ENCODE measurements at regions not wholly inside any gene's neighbourhood (a gene's known extent, or its start where the extent isn't known, plus 50 kb on each side); places are given as distances from the start of the nearest gene placed in this dataset.

- no peak for TF ChIP-seq POLR2AphosphoS5 (IDR thresholded peaks at IDR 0.05; ENCODE audit: low read depth, low read length)
- TF ChIP-seq FOXP2 (optimal IDR thresholded peaks at IDR 0.05; ENCODE audit: borderline replicate concordance, extremely low read depth, extremely low read length, insufficient read depth): no peak
- TF ChIP-seq TAF1 (IDR thresholded peaks at IDR 0.05; ENCODE audit: borderline replicate concordance, insufficient read depth, low read length): no peak
- TF ChIP-seq, protein P1, sequence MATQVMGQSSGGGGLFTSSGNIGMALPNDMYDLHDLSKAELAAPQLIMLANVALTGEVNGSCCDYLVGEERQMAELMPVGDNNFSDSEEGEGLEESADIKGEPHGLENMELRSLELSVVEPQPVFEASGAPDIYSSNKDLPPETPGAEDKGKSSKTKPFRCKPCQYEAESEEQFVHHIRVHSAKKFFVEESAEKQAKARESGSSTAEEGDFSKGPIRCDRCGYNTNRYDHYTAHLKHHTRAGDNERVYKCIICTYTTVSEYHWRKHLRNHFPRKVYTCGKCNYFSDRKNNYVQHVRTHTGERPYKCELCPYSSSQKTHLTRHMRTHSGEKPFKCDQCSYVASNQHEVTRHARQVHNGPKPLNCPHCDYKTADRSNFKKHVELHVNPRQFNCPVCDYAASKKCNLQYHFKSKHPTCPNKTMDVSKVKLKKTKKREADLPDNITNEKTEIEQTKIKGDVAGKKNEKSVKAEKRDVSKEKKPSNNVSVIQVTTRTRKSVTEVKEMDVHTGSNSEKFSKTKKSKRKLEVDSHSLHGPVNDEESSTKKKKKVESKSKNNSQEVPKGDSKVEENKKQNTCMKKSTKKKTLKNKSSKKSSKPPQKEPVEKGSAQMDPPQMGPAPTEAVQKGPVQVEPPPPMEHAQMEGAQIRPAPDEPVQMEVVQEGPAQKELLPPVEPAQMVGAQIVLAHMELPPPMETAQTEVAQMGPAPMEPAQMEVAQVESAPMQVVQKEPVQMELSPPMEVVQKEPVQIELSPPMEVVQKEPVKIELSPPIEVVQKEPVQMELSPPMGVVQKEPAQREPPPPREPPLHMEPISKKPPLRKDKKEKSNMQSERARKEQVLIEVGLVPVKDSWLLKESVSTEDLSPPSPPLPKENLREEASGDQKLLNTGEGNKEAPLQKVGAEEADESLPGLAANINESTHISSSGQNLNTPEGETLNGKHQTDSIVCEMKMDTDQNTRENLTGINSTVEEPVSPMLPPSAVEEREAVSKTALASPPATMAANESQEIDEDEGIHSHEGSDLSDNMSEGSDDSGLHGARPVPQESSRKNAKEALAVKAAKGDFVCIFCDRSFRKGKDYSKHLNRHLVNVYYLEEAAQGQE (IDR thresholded peaks at IDR 0.05; ENCODE audit: insufficient read depth in 1 of 2, low read depth in 2 of 2, low read length in 2 of 2): no peak
- TF ChIP-seq SIN3A (IDR thresholded peaks at IDR 0.05; ENCODE audit: borderline replicate concordance, insufficient read depth, low read length): no peak
Measured at GRCh38 chrX:4265036-4265435, 551.6 kb upstream of the PRKX start.

DNA sequence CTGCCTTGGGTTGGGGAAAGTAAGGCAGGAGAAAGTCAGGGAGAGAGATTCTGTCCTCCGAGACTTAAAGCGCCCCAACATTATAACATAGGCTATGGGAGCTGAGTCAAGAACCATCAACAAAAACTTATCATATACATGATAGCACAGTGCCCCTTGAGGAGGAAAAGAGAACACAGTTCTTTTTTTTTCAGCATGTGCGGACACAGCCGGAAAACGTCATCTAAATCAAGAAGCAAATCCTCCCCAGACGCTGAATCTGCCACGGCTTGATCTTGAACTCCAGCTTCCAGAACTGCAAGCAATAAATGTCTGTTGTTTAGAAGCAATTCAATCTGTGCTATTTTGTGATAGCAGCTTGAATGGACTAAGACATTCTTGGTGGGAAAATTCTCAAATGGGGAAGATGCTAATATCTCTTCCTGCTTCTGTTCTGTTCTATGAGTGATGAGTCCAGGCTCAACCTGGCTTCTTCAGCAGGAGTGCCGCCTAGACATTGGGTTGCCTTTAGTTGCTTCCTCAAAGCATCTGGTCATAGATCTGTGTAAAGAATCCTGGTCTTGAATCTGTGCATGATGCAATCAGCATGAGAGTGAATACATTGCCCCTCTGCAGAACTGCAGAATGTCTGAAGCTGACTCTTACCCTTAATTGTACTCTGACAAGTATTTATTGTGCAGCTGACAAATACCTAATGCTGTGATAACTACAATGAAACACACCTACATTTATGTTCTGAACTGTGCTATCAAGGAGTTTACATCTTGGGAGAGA lies 549.8 kb upstream of the PRKX start:
- TF ChIP-seq POLR2AphosphoS5 (IDR thresholded peaks at IDR 0.05; ENCODE audit: low read depth, low read length) (no peak), FOXP2 (optimal IDR thresholded peaks at IDR 0.05; ENCODE audit: borderline replicate concordance, extremely low read depth, extremely low read length, insufficient read depth) (no peak)

DNA sequence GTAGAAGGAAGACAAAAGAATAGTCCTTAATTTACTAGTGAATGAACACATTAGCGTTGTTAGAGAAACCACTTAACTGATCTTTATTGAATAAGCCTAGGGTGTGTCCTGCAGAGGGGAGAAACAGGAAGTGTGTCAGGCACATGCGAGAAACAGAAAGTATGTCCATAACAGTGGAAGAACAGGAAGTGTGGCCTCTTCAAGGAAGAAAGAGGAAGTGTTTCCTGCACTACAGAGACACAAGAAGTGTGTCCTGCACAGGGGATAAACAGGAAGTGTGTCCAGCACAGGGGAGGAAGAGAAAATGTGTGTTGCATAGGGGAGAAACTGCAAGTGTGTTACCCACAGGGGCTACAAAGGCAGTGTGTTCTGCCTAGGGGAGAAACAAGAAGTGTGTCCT lies 539.6 kb upstream of the PRKX start:
- TF ChIP-seq TAF1 (IDR thresholded peaks at IDR 0.05; ENCODE audit: borderline replicate concordance, insufficient read depth, low read length): no peak
- no peak for TF ChIP-seq FOXP2 (optimal IDR thresholded peaks at IDR 0.05; ENCODE audit: borderline replicate concordance, extremely low read depth, extremely low read length, insufficient read depth)
- no peak for TF ChIP-seq SIN3A (IDR thresholded peaks at IDR 0.05; ENCODE audit: borderline replicate concordance, insufficient read depth, low read length)
- no peak for TF ChIP-seq POLR2AphosphoS5 (IDR thresholded peaks at IDR 0.05; ENCODE audit: low read depth, low read length)
- TF ChIP-seq, protein P1 (IDR thresholded peaks at IDR 0.05; ENCODE audit: insufficient read depth in 1 of 2, low read depth in 2 of 2, low read length in 2 of 2): no peak

DNA sequence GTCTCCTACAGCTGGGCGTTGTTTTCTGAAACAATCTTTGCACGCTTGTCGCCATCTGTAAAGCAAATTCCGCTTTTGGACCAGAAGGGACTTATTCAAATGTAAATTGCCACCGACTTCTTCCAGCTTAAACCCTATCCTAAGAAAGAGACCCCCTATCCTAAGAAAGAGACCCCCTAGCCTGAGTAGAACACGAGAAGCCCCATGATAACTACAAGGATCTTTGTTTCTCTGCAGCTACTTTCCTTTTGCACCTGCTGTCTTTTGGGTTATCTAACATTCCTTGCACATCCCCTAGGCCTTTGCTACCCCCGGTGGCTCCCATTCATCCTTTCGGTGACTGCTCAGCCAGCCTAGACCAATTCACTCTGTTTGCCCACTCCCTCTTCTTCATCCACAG lies 536.0 kb upstream of the PRKX start:
- TF ChIP-seq TAF1 (IDR thresholded peaks at IDR 0.05; ENCODE audit: borderline replicate concordance, insufficient read depth, low read length) (no peak), POLR2AphosphoS5 (IDR thresholded peaks at IDR 0.05; ENCODE audit: low read depth, low read length) (no peak), SIN3A (IDR thresholded peaks at IDR 0.05; ENCODE audit: borderline replicate concordance, insufficient read depth, low read length) (no peak), FOXP2 (optimal IDR thresholded peaks at IDR 0.05; ENCODE audit: borderline replicate concordance, extremely low read depth, extremely low read length, insufficient read depth) (no peak)
- TF ChIP-seq, protein P1 (IDR thresholded peaks at IDR 0.05; ENCODE audit: insufficient read depth in 1 of 2, low read depth in 2 of 2, low read length in 2 of 2): no peak

- TF ChIP-seq TAF1 (IDR thresholded peaks at IDR 0.05; ENCODE audit: borderline replicate concordance, insufficient read depth, low read length) (no peak), POLR2AphosphoS5 (IDR thresholded peaks at IDR 0.05; ENCODE audit: low read depth, low read length) (no peak), SIN3A (IDR thresholded peaks at IDR 0.05; ENCODE audit: borderline replicate concordance, insufficient read depth, low read length) (no peak), FOXP2 (optimal IDR thresholded peaks at IDR 0.05; ENCODE audit: borderline replicate concordance, extremely low read depth, extremely low read length, insufficient read depth) (no peak)
- TF ChIP-seq, protein P1 (IDR thresholded peaks at IDR 0.05; ENCODE audit: insufficient read depth in 1 of 2, low read depth in 2 of 2, low read length in 2 of 2): no peak
Measured at GRCh38 chrX:4243759-4244158, 530.3 kb upstream of the PRKX start.

Data from PFSK-1 (cell line).